GM06990 (cell line): ENCODE measurements at regions not wholly inside any gene's neighbourhood (a gene's known extent, or its start where the extent isn't known, plus 50 kb on each side); places are given as distances from the start of the nearest gene placed in this dataset.

Source experiments
- DNase-seq: peaks from one replicate; pipeline ENCODE4 v3.0.0-alpha.2; 2011; ENCODE audit not compliant: insufficient read length; ENCODE audit errors: extremely low read depth
- H3K27me3 ChIP-seq: replicated peaks from 2 replicates; pipeline ENCODE4 v1.6.0; 2011; ENCODE audit warnings: low read length; ENCODE audit not compliant: control insufficient read depth, insufficient read depth
- H3K36me3 ChIP-seq: 2 replicates; pipeline ENCODE4 v1.5.1; 2011; ENCODE audit warnings: low read length; ENCODE audit not compliant: control insufficient read depth, insufficient read depth
- H3K4me3 ChIP-seq: replicated peaks from 2 replicates; pipeline ENCODE4 v1.5.1; 2011; ENCODE audit warnings: low read depth, mild to moderate bottlenecking, control low read depth, low read length
- CTCF ChIP-seq: IDR thresholded peaks from 2 replicates; pipeline ENCODE4 v1.5.1; 2011; ENCODE audit warnings: low read length, control low read depth, mild to moderate bottlenecking, inconsistent platforms; ENCODE audit not compliant: insufficient read depth, poor library complexity, severe bottlenecking

GRCh38 chr20:19936466-19937200 lies 80.5 kb upstream of the NAA20 start:
- DNase-seq: no peak
- Histone ChIP-seq H3K4me3 (no peak overlapping the region), H3K36me3 (no peaks in the 10 kb centered on the region), H3K27me3 (no peaks in the 10 kb centered on the region)
- TF ChIP-seq CTCF: no peak

GRCh38 chr20:19937218-19937617 lies 79.9 kb upstream of the NAA20 start:
- Histone ChIP-seq H3K36me3 (no peaks in the 10 kb centered on the region), H3K27me3 (no peaks in the 10 kb centered on the region), H3K4me3 (no peak overlapping the region)
- no peak for TF ChIP-seq CTCF
- no peak for DNase-seq

- no peak for TF ChIP-seq CTCF
- no peaks in the 10 kb centered on the region for H3K36me3 ChIP-seq
- no peak overlapping the region for H3K4me3 ChIP-seq
- DNase-seq: peak; percentile 57
- no peaks in the 10 kb centered on the region for H3K27me3 ChIP-seq
Measured at GRCh38 chr20:19937651-19938420, 79.3 kb upstream of the NAA20 start.

- Histone ChIP-seq H3K4me3 (no peak overlapping the region), H3K36me3 (no peaks in the 10 kb centered on the region), H3K27me3 (no peaks in the 10 kb centered on the region)
- DNase-seq: no peak
- no peak for TF ChIP-seq CTCF
Measured at GRCh38 chr20:19938421-19939090, 78.6 kb upstream of the NAA20 start.

- H3K4me3 ChIP-seq: no peak overlapping the region
- TF ChIP-seq CTCF: no peak
- H3K27me3 ChIP-seq: no peaks in the 10 kb centered on the region
- DNase-seq: no peak
- H3K36me3 ChIP-seq: no peaks in the 10 kb centered on the region
Measured at GRCh38 chr20:19940988-19941460, 76.1 kb upstream of the NAA20 start.
